ENCODE measurements at regions not wholly inside any gene's neighbourhood (a gene's known extent, or its start where the extent isn't known, plus 50 kb on each side); places are given as distances from the start of the nearest gene placed in this dataset.

- DNase-seq (ENCODE audit: low spot score) (no peak), ATAC-seq (ENCODE audit: low read depth) (no peak)
- no peak overlapping the region for H3K27ac ChIP-seq (ENCODE audit: poor library complexity, severe bottlenecking)
- no peaks in the 10 kb centered on the region for H3K9me3 ChIP-seq (ENCODE audit: severe bottlenecking)
- no peaks in the 10 kb centered on the region for H3K36me3 ChIP-seq (ENCODE audit: low read depth)
- H3K4me1 ChIP-seq (ENCODE audit: insufficient read depth, poor library complexity, severe bottlenecking): peaks cover 5% of the 10 kb centered on the region
- no peak for TF ChIP-seq CTCF (IDR thresholded peaks at IDR 0.05; ENCODE audit: poor library complexity, severe bottlenecking)
- no peak overlapping the region for H3K4me3 ChIP-seq (ENCODE audit: severe bottlenecking)
- H3K27me3 ChIP-seq (ENCODE audit: insufficient read depth, poor library complexity, severe bottlenecking): no peaks in the 10 kb centered on the region
Measured at GRCh38 chr1:234776876-234777855, 167.2 kb upstream of the IRF2BP2 start.

GRCh38 chr1:234776256-234776875, 166.4 kb upstream of the IRF2BP2 start:
- TF ChIP-seq CTCF (IDR thresholded peaks at IDR 0.05; ENCODE audit: poor library complexity, severe bottlenecking): no peak
- Histone ChIP-seq H3K4me3 (ENCODE audit: severe bottlenecking) (no peak overlapping the region), H3K27ac (ENCODE audit: poor library complexity, severe bottlenecking) (no peak overlapping the region), H3K27me3 (ENCODE audit: insufficient read depth, poor library complexity, severe bottlenecking) (no peaks in the 10 kb centered on the region), H3K9me3 (ENCODE audit: severe bottlenecking) (no peaks in the 10 kb centered on the region), H3K36me3 (ENCODE audit: low read depth) (no peaks in the 10 kb centered on the region), H3K4me1 (ENCODE audit: insufficient read depth, poor library complexity, severe bottlenecking) (peaks cover 13% of the 10 kb centered on the region)
- ATAC-seq (ENCODE audit: low read depth) (no peak), DNase-seq (ENCODE audit: low spot score) (no peak)

GRCh38 chr1:234775477-234776246, 165.7 kb upstream of the IRF2BP2 start:
- H3K36me3 ChIP-seq (ENCODE audit: low read depth): no peaks in the 10 kb centered on the region
- no peaks in the 10 kb centered on the region for H3K9me3 ChIP-seq (ENCODE audit: severe bottlenecking)
- no peaks in the 10 kb centered on the region for H3K27me3 ChIP-seq (ENCODE audit: insufficient read depth, poor library complexity, severe bottlenecking)
- no peak for DNase-seq (ENCODE audit: low spot score)
- ATAC-seq (ENCODE audit: low read depth): no peak
- no peak overlapping the region for H3K4me3 ChIP-seq (ENCODE audit: severe bottlenecking)
- H3K4me1 ChIP-seq (ENCODE audit: insufficient read depth, poor library complexity, severe bottlenecking): peaks cover 13% of the 10 kb centered on the region
- no peak for TF ChIP-seq CTCF (IDR thresholded peaks at IDR 0.05; ENCODE audit: poor library complexity, severe bottlenecking)
- no peak overlapping the region for H3K27ac ChIP-seq (ENCODE audit: poor library complexity, severe bottlenecking)

DNA sequence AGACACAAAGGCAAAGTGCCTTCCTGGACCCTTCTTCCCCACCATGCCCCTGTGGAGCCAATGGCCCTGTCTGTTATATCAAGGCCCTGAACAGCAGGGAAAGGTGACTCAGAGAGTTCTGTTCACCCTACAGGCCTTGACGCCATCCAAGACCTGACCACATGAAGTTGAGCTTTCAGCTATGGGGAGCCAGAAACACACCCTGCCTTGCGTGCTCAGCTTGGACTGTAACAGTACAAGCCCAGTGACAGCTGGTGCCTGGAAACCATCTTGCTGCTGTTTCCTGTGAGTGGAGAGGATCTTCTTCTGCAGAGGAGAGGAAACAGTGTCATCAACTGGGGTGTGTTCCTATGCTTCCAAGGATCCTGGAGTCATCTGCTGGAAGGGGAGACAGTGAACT, 165.0 kb upstream of the IRF2BP2 start:
- no peak overlapping the region for H3K27ac ChIP-seq (ENCODE audit: poor library complexity, severe bottlenecking)
- H3K4me3 ChIP-seq (ENCODE audit: severe bottlenecking): no peak overlapping the region
- TF ChIP-seq CTCF (IDR thresholded peaks at IDR 0.05; ENCODE audit: poor library complexity, severe bottlenecking): no peak
- H3K4me1 ChIP-seq (ENCODE audit: insufficient read depth, poor library complexity, severe bottlenecking): peaks cover 13% of the 10 kb centered on the region
- H3K27me3 ChIP-seq (ENCODE audit: insufficient read depth, poor library complexity, severe bottlenecking): no peaks in the 10 kb centered on the region
- DNase-seq (ENCODE audit: low spot score) (no peak), ATAC-seq (ENCODE audit: low read depth) (no peak)
- no peaks in the 10 kb centered on the region for H3K36me3 ChIP-seq (ENCODE audit: low read depth)
- H3K9me3 ChIP-seq (ENCODE audit: severe bottlenecking): no peaks in the 10 kb centered on the region
